GM23338 (cell line): ENCODE measurements at regions not wholly inside any gene's neighbourhood (a gene's known extent, or its start where the extent isn't known, plus 50 kb on each side); places are given as distances from the start of the nearest gene placed in this dataset.

Source experiments
- ATAC-seq: fragments of 200-7000 bp; cut with Tn5 transposase; 3 replicates; pipeline ENCODE4 v1.9.1; 2020
- DNase-seq: peaks from one replicate; pipeline ENCODE4 v3.0.0-alpha.2; 2015; ENCODE audit warnings: low spot score
- H2AFZ ChIP-seq: fragments of 200-600 bp; sonication (generic); 2 replicates; pipeline ENCODE4 v1.8.0; 2016; ENCODE audit warnings: antibody characterized with exemption, mild to moderate bottlenecking, moderate library complexity
- H3F3A ChIP-seq: fragments of 200-600 bp; sonication (generic); replicated peaks from 2 replicates; pipeline ENCODE4 v1.8.0; 2017; ENCODE audit warnings: antibody characterized with exemption, mixed run types, low read depth
- H3K27ac ChIP-seq: fragments of 200-600 bp; sonication (generic); 2 replicates; pipeline ENCODE4 v1.6.1; 2016; ENCODE audit warnings: low read depth
- H3K27me3 ChIP-seq: fragments of 200-600 bp; sonication (generic); 2 replicates; pipeline ENCODE4 v1.8.0; 2016; ENCODE audit warnings: mild to moderate bottlenecking, mixed run types, moderate library complexity; ENCODE audit not compliant: insufficient read depth
- H3K36me3 ChIP-seq: fragments of 200-600 bp; sonication (generic); 2 replicates; pipeline ENCODE4 v1.8.0; 2016; ENCODE audit warnings: mild to moderate bottlenecking; ENCODE audit not compliant: insufficient read depth
- H3K4me1 ChIP-seq: fragments of 200-600 bp; sonication (generic); 2 replicates; pipeline ENCODE4 v1.8.0; 2016; ENCODE audit warnings: mild to moderate bottlenecking, moderate library complexity; ENCODE audit not compliant: insufficient read depth
- H3K4me2 ChIP-seq: fragments of 200-600 bp; sonication (generic); 2 replicates; pipeline ENCODE4 v1.7.1; 2017; ENCODE audit warnings: mixed run types
- H3K4me3 ChIP-seq: fragments of 200-600 bp; sonication (generic); 2 replicates; pipeline ENCODE4 v1.6.1; 2016; ENCODE audit warnings: mixed run types
- H3K79me2 ChIP-seq: fragments of 200-600 bp; sonication (generic); replicated peaks from 2 replicates; pipeline ENCODE4 v1.8.0; 2017; ENCODE audit warnings: mild to moderate bottlenecking; ENCODE audit not compliant: insufficient read depth
- H3K9me2 ChIP-seq: fragments of 200-600 bp; sonication (generic); 2 replicates; pipeline ENCODE4 v1.8.0; 2017; ENCODE audit not compliant: insufficient read depth
- H4K20me1 ChIP-seq: fragments of 200-600 bp; sonication (generic); replicated peaks from 2 replicates; pipeline ENCODE4 v1.8.0; 2017; ENCODE audit warnings: mild to moderate bottlenecking; ENCODE audit not compliant: insufficient read depth
- H3K27ac Mint-ChIP-seq: 2 replicates; pipeline ENCODE4 v1.8.0; 2020; ENCODE audit warnings: inconsistent platforms, mild to moderate bottlenecking, moderate library complexity, mixed read lengths
- H3K27me3 Mint-ChIP-seq: 3 replicates; pipeline ENCODE4 v1.8.0; 2022; ENCODE audit warnings: low read depth, mild to moderate bottlenecking, moderate library complexity, mixed read lengths, inconsistent platforms; ENCODE audit not compliant: insufficient read depth, poor library complexity
- H3K36me3 Mint-ChIP-seq: 3 replicates; pipeline ENCODE4 v1.8.0; 2021; ENCODE audit warnings: low read depth, mild to moderate bottlenecking, inconsistent platforms, moderate library complexity, mixed read lengths
- H3K4me1 Mint-ChIP-seq: 3 replicates; pipeline ENCODE4 v1.8.0; 2020; ENCODE audit warnings: mild to moderate bottlenecking, inconsistent platforms, mixed read lengths
- H3K4me3 Mint-ChIP-seq: 3 replicates; pipeline ENCODE4 v1.8.0; 2021; ENCODE audit warnings: moderate library complexity, mild to moderate bottlenecking, inconsistent platforms, mixed read lengths
- H3K9me3 Mint-ChIP-seq: 3 replicates; pipeline ENCODE4 v1.8.0; 2020; ENCODE audit warnings: moderate library complexity, mild to moderate bottlenecking, inconsistent platforms, mixed read lengths
- CREB1 ChIP-seq: fragments of 250-450 bp; sonication (Bioruptor Pico); IDR thresholded peaks from 2 replicates; pipeline ENCODE4 v1.5.0; 2020; ENCODE audit warnings: low read depth, mild to moderate bottlenecking, moderate library complexity
- CTCF ChIP-seq, 2 experiments: fragments of 200-600 bp in 1 of 2; sonication (generic) in 1 of 2; conservative IDR thresholded peaks; 2 replicates each; pipeline versions ENCODE4 v1.5.1 to v1.6.1; 2016 to 2017; ENCODE audit warnings: antibody characterized with exemption in 2 of 2, low read depth in 2 of 2, mild to moderate bottlenecking in 2 of 2, moderate library complexity in 1 of 2
- ETS1 ChIP-seq: IDR thresholded peaks from 2 replicates; pipeline ENCODE4 v1.6.1; 2016; ENCODE audit warnings: antibody characterized with exemption
- EZH2 ChIP-seq: fragments of 200-600 bp; sonication (generic); IDR thresholded peaks from one replicate; pipeline ENCODE4 v1.8.0; 2017; ENCODE audit warnings: antibody characterized with exemption, mild to moderate bottlenecking, low read depth; ENCODE audit not compliant: unreplicated experiment
- NANOG ChIP-seq: IDR thresholded peaks from 2 replicates; pipeline ENCODE4 v1.6.1; 2016; ENCODE audit warnings: antibody characterized with exemption, borderline replicate concordance
- POLR2AphosphoS5 ChIP-seq: IDR thresholded peaks from 2 replicates; pipeline ENCODE4 v1.6.1; 2016; ENCODE audit warnings: antibody characterized with exemption, low read depth
- STAT1 ChIP-seq: IDR thresholded peaks from one replicate; pipeline ENCODE4 v1.6.1; 2016; ENCODE audit warnings: antibody characterized with exemption; ENCODE audit not compliant: unreplicated experiment
- ZNF331 ChIP-seq: fragments of 250-450 bp; sonication (Bioruptor Pico); IDR thresholded peaks from 2 replicates; pipeline ENCODE4 v1.5.0; 2020; ENCODE audit warnings: low read depth, mild to moderate bottlenecking, moderate library complexity
- ZNF462 ChIP-seq: fragments of 250-450 bp; sonication (Bioruptor Pico); IDR thresholded peaks from 2 replicates; pipeline ENCODE4 v1.5.0; 2020; ENCODE audit warnings: mild to moderate bottlenecking, moderate library complexity

- TF ChIP-seq CTCF (conservative IDR thresholded peaks at IDR 0.05; ENCODE audit: low read depth in 2 of 2) (no peak), CREB1 (CRISPR knock-in tag) (no peak), EZH2 (no peak), POLR2AphosphoS5 (no peak), ETS1 (no peak), NANOG (no peak)
Observed at GRCh38 chr12:61987173-61987572, 273.0 kb upstream of the USP15 start (continued).

GRCh38 chr12:61991661-61992060, 268.5 kb upstream of the USP15 start:
- Mint-ChIP-seq H3K9me3 (no peaks in the 10 kb centered on the region), H3K36me3 (no peaks in the 10 kb centered on the region), H3K4me3 (no peak overlapping the region), H3K27me3 (no peaks in the 10 kb centered on the region), H3K4me1 (no peaks in the 10 kb centered on the region), H3K27ac (no peak overlapping the region)
- Histone ChIP-seq H2AFZ (no peak overlapping the region), H3F3A (no peaks in the 10 kb centered on the region), H3K27ac (no peak overlapping the region), H3K4me1 (no peaks in the 10 kb centered on the region), H3K36me3 (no peaks in the 10 kb centered on the region), H3K79me2 (no peaks in the 10 kb centered on the region), H3K9me2 (no peaks in the 10 kb centered on the region), H3K4me2 (no peak overlapping the region), H4K20me1 (no peaks in the 10 kb centered on the region), H3K27me3 (no peaks in the 10 kb centered on the region), H3K4me3 (no peak overlapping the region)
- ATAC-seq (no peak), DNase-seq (no peak)
- TF ChIP-seq STAT1 (no peak), EZH2 (no peak), POLR2AphosphoS5 (no peak), ZNF462 (no peak), ZNF331 (no peak)
